Spleen (tissue), 11 donors: ENCODE measurements at regions not wholly inside any gene's neighbourhood (a gene's known extent, or its start where the extent isn't known, plus 50 kb on each side); places are given as distances from the start of the nearest gene placed in this dataset.

Experiments
- DNase-seq: peaks from one replicate; pipeline ENCODE4 v3.0.0-alpha.2; 2020
- H3K27ac ChIP-seq, 8 donors: fragments of 200-600 bp; sonication (generic) in 7 of 8; 1 replicate in 4 of 8; 2 replicates in 4 of 8; pipeline versions ENCODE4 v1.5.0 to v1.8.0; 2016 to 2021; ENCODE audit warnings: inconsistent platforms in 4 of 8, mild to moderate bottlenecking in 4 of 8, moderate library complexity in 1 of 8
- H3K27me3 ChIP-seq, 7 donors: fragments of 200-600 bp; sonication (generic) in 6 of 7; replicated peaks in 1 of 7; 1 replicate in 4 of 7; 2 replicates in 3 of 7; pipeline versions ENCODE4 v1.5.0 to v1.8.0; 2016 to 2021; ENCODE audit warnings: inconsistent platforms in 3 of 7, mild to moderate bottlenecking in 1 of 7
- H3K36me3 ChIP-seq, 6 donors: fragments of 200-600 bp; sonication (generic) in 5 of 6; 1 replicate in 4 of 6; 2 replicates in 2 of 6; pipeline versions ENCODE4 v1.5.0 to v1.8.0; 2016 to 2021; ENCODE audit warnings: inconsistent platforms in 2 of 6
- H3K4me1 ChIP-seq, 6 donors: fragments of 200-600 bp; sonication (generic) in 5 of 6; 1 replicate in 3 of 6; 2 replicates in 3 of 6; pipeline versions ENCODE4 v1.5.0 to v1.8.0; 2016 to 2021; ENCODE audit warnings: inconsistent platforms in 3 of 6
- H3K4me3 ChIP-seq, 8 donors: fragments of 200-600 bp; sonication (generic) in 7 of 8; 1 replicate in 4 of 8; 2 replicates in 4 of 8; pipeline versions ENCODE4 v1.5.0 to v1.8.0; 2016 to 2021; ENCODE audit warnings: inconsistent platforms in 4 of 8, mild to moderate bottlenecking in 4 of 8, moderate library complexity in 2 of 8
- H3K9me3 ChIP-seq, 8 donors: fragments of 200-600 bp; sonication (generic) in 7 of 8; 1 replicate in 4 of 8; 2 replicates in 4 of 8; pipeline versions ENCODE4 v1.5.0 to v1.8.0; 2016 to 2021; ENCODE audit warnings: inconsistent platforms in 4 of 8
- CTCF ChIP-seq, 11 experiments: fragments of 200-600 bp in 7 of 11; fragments of 450-650 bp in 4 of 11; sonication (generic) in 4 of 11; IDR thresholded peaks in 8 of 11; conservative IDR thresholded peaks in 3 of 11; 1 replicate in 7 of 11; 2 replicates in 4 of 11; pipeline versions ENCODE4 v1.4.0 to v1.8.0; 2016 to 2021; ENCODE audit warnings: antibody characterized with exemption in 11 of 11, inconsistent platforms in 4 of 11, mild to moderate bottlenecking in 1 of 11
- POLR2A ChIP-seq, 3 donors: fragments of 450-650 bp; IDR thresholded peaks; one replicate each; pipeline ENCODE4 v1.5.1; 2017; ENCODE audit warnings: antibody characterized with exemption in 3 of 3, mild to moderate bottlenecking in 1 of 3
- POLR2AphosphoS5 ChIP-seq, 3 donors: sonication (generic); formaldehyde crosslinking; IDR thresholded peaks; one replicate each; pipeline ENCODE4 v1.5.1; 2017; ENCODE audit warnings: antibody characterized with exemption in 3 of 3
- WGBS, 5 donors: extraction: QIAGEN DNeasy Blood & Tissue Kit in 3 of 5; methylation state at CpG; one replicate each; pipeline versions ENCODE4 v1.1.5 to v1.1.7; 2013 to 2018; 5-methylcytosine and 5-hydroxymethylcytosine counted together
- intact Hi-C: fragments of 100-400 bp; cut with DNase I; formaldehyde crosslinking; loops from one replicate; pipeline ENCODE4 v1.15.0; 2023; ENCODE audit warnings: low total_unique reads
- donor health status: healthy with polysubstance abuse.
- donor health status: DM: no; HTN: no; CAD: no; lungs with moderate emphysema.
- donor health status: DM: no; HTN: no; CAD: no.
- donor health status: Bipolar disorder and iron deficiency.
- donor health status: healthy.
- donor health status: DM: no; HTN: no; CAD: no.
- donor health status: DM: yes; HTN: yes; CAD: no.

- Histone ChIP-seq H3K36me3 (no peaks in the 10 kb centered on the region), H3K4me1 (no peaks in the 10 kb centered on the region), H3K9me3 (no peaks in the 10 kb centered on the region), H3K27me3 (peaks cover 0 to 3% (median 0%) of the 10 kb centered on the region in 7 donors), H3K4me3 (no peak overlapping the region), H3K27ac (no peak overlapping the region)
- intact Hi-C loops: no loop called here
- TF ChIP-seq POLR2AphosphoS5 (IDR thresholded peaks at IDR 0.05) (no peak), CTCF (IDR thresholded peaks at IDR 0.05 in 8 of 11, conservative IDR thresholded peaks at IDR 0.05 in 3 of 11) (no peak), POLR2A (IDR thresholded peaks at IDR 0.05) (no peak)
- DNase-seq: no peak
These were observed 232.2 kb upstream of the MEX3C start for GRCh38 chr18:51429644-51430043.

GRCh38 chr18:51430538-51430937, 233.1 kb upstream of the MEX3C start:
- intact Hi-C loops: no loop called here
- no peaks in the 10 kb centered on the region for H3K9me3 ChIP-seq

GRCh38 chr18:51433296-51433695, 235.8 kb upstream of the MEX3C start:
- Histone ChIP-seq H3K27ac (no peak overlapping the region), H3K4me1 (peaks cover 0 to 6% (median 0%) of the 10 kb centered on the region in 6 donors), H3K9me3 (no peaks in the 10 kb centered on the region), H3K36me3 (no peaks in the 10 kb centered on the region), H3K27me3 (peaks cover 0 to 21% (median 0%) of the 10 kb centered on the region in 7 donors), H3K4me3 (no peak overlapping the region)
- 86 to 96% (median 89%) methylated on average over 4 of the region's 4 CpGs for WGBS, 5 donors
- no peak for TF ChIP-seq POLR2AphosphoS5 (IDR thresholded peaks at IDR 0.05)
- TF ChIP-seq POLR2A (IDR thresholded peaks at IDR 0.05): no peak
- no peak for TF ChIP-seq CTCF (IDR thresholded peaks at IDR 0.05 in 8 of 11, conservative IDR thresholded peaks at IDR 0.05 in 3 of 11)
- no peak for DNase-seq
- intact Hi-C loops: no loop called here

More at GRCh38 chr18:51430538-51430937, 233.1 kb upstream of the MEX3C start:
- Histone ChIP-seq H3K4me3 (no peak overlapping the region), H3K4me1 (no peaks in the 10 kb centered on the region), H3K36me3 (no peaks in the 10 kb centered on the region), H3K27me3 (peaks cover 0 to 6% (median 0%) of the 10 kb centered on the region in 7 donors), H3K27ac (no peak overlapping the region)
- DNase-seq: no peak
- 69 to 84% (median 79%) methylated on average over 1 of the region's 1 CpG for WGBS, 5 donors
- TF ChIP-seq CTCF (IDR thresholded peaks at IDR 0.05 in 8 of 11, conservative IDR thresholded peaks at IDR 0.05 in 3 of 11) (no peak), POLR2A (IDR thresholded peaks at IDR 0.05) (no peak), POLR2AphosphoS5 (IDR thresholded peaks at IDR 0.05) (no peak)

GRCh38 chr18:51433881-51434280, 236.4 kb upstream of the MEX3C start:
- Histone ChIP-seq H3K27ac (no peak overlapping the region), H3K27me3 (peaks cover 0 to 24% (median 0%) of the 10 kb centered on the region in 7 donors), H3K4me3 (no peak overlapping the region), H3K9me3 (no peaks in the 10 kb centered on the region), H3K36me3 (no peaks in the 10 kb centered on the region), H3K4me1 (peaks cover 0 to 6% (median 0%) of the 10 kb centered on the region in 6 donors)
- TF ChIP-seq CTCF (IDR thresholded peaks at IDR 0.05 in 8 of 11, conservative IDR thresholded peaks at IDR 0.05 in 3 of 11): no peak
- no peak for TF ChIP-seq POLR2AphosphoS5 (IDR thresholded peaks at IDR 0.05)
- no peak for TF ChIP-seq POLR2A (IDR thresholded peaks at IDR 0.05)
- no peak for DNase-seq
- intact Hi-C loops: no loop called here
- WGBS, 5 donors: 78 to 90% (median 89%) methylated on average over 3 of the region's 3 CpGs
